Sigmoid colon (tissue), 6 donors: ENCODE measurements at regions not wholly inside any gene's neighbourhood (a gene's known extent, or its start where the extent isn't known, plus 50 kb on each side); places are given as distances from the start of the nearest gene placed in this dataset.
"Not testable (repeated sequence)": the region's sequence is repeated elsewhere in the genome, so short reads cannot be mapped to it uniquely, and the experiment has no call there.

Experiments used
- DNase-seq: peaks from one replicate; pipeline ENCODE4 v3.0.0-alpha.2; 2019
- H3K27ac ChIP-seq, 4 donors: fragments of 200-600 bp; sonication (generic); one replicate each; pipeline ENCODE4 v1.5.1; 2016 to 2019; ENCODE audit warnings: mild to moderate bottlenecking in 1 of 4
- H3K27me3 ChIP-seq, 3 donors: fragments of 200-600 bp; sonication (generic); one replicate each; pipeline ENCODE4 v1.5.1; 2019; ENCODE audit warnings: mild to moderate bottlenecking in 1 of 3
- H3K36me3 ChIP-seq, 4 donors: fragments of 200-600 bp; sonication (generic); one replicate each; pipeline ENCODE4 v1.5.1; 2016 to 2019
- H3K4me1 ChIP-seq, 4 donors: fragments of 200-600 bp; sonication (generic); one replicate each; pipeline ENCODE4 v1.5.1; 2017 to 2019
- H3K4me3 ChIP-seq, 4 donors: fragments of 200-600 bp; sonication (generic); one replicate each; pipeline ENCODE4 v1.5.1; 2017 to 2019; ENCODE audit warnings: mild to moderate bottlenecking in 2 of 4, moderate library complexity in 1 of 4
- H3K9me3 ChIP-seq, 4 donors: fragments of 200-600 bp in 3 of 4; sonication (generic) in 3 of 4; one replicate each; pipeline versions ENCODE4 v1.5.1 to v1.6.1; 2013 to 2019
- EP300 ChIP-seq, 4 donors: sonication (generic); formaldehyde crosslinking; IDR thresholded peaks; one replicate each; pipeline ENCODE4 v1.6.1; 2017; ENCODE audit warnings: antibody characterized with exemption in 4 of 4
- POLR2A ChIP-seq, 2 donors: fragments of 450-650 bp; IDR thresholded peaks; one replicate each; pipeline ENCODE4 v1.6.1; 2016; ENCODE audit warnings: antibody characterized with exemption in 2 of 2, mild to moderate bottlenecking in 2 of 2, moderate library complexity in 2 of 2
- POLR2AphosphoS5 ChIP-seq, 4 donors: sonication (generic); formaldehyde crosslinking; IDR thresholded peaks; one replicate each; pipeline ENCODE4 v1.6.1; 2017; ENCODE audit warnings: antibody characterized with exemption in 4 of 4
- WGBS, 2 donors: extraction: QIAGEN DNeasy Blood & Tissue Kit; methylation state at CpG; one replicate each; pipeline ENCODE4 v1.1.7; 2013; 5-methylcytosine and 5-hydroxymethylcytosine counted together
- intact Hi-C: fragments of 100-400 bp; cut with DNase I; formaldehyde crosslinking; loops from one replicate; pipeline ENCODE4 v1.15.1; 2023
- TF ChIP-seq, protein P1 (sequence below), 4 experiments: fragments of 450-650 bp in 3 of 4; fragments of 200-600 bp in 1 of 4; IDR thresholded peaks; one replicate each; pipeline ENCODE4 v1.5.1; 2016 to 2019; ENCODE audit warnings: antibody characterized with exemption in 4 of 4, mild to moderate bottlenecking in 3 of 4, moderate library complexity in 2 of 4
- donor health status: healthy with polysubstance abuse.
- donor health status: healthy.

DNA sequence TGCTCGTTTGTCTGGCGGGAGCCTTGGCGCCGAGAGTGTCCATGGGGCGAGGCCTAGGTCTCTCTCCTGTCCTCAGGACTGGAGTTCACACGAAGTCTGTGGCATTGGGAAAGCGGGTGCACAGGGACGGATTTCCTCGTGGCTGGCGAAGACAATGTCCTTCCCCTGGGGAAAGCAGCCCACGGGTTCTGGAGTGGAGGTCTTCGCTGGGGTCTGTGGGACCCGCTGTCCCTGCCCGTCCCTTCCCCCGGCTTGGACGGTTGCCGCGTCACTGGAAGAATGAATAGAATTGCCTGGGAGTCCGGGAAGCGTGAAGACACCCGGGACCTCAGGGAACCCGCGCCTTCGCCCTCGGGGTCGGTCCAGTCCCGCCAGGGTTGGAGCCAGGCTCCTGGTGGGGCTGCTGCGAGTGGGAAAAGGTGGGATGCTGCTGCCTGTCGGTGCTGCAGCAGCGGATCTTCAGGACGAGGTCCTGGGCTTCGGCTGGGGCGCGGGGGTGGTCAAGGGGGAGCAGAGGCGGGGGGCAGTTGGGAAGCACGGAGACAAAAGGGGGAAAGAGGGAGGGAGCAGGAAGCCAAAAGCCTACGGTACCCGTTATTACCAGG is 441.8 kb upstream of the DEFB115 start:
- 69 to 82% methylated on average over 38 of the region's 38 CpGs for WGBS, 2 donors
- no peak overlapping the region for H3K27ac ChIP-seq
- no peak for TF ChIP-seq POLR2A (IDR thresholded peaks at IDR 0.05)
- no peak overlapping the region for H3K4me3 ChIP-seq
- no peak for DNase-seq
- H3K36me3 ChIP-seq = no peaks in the 10 kb centered on the region
- no peaks in the 10 kb centered on the region for H3K4me1 ChIP-seq
- intact Hi-C loops = no loop called here
- H3K9me3 ChIP-seq = peaks cover 0 to 8% (median 5%) of the 10 kb centered on the region in 4 donors
- H3K27me3 ChIP-seq = peaks cover 0 to 47% (median 30%) of the 10 kb centered on the region in 3 donors

- TF ChIP-seq EP300 (IDR thresholded peaks at IDR 0.05) = no peak
- TF ChIP-seq, protein P1, sequence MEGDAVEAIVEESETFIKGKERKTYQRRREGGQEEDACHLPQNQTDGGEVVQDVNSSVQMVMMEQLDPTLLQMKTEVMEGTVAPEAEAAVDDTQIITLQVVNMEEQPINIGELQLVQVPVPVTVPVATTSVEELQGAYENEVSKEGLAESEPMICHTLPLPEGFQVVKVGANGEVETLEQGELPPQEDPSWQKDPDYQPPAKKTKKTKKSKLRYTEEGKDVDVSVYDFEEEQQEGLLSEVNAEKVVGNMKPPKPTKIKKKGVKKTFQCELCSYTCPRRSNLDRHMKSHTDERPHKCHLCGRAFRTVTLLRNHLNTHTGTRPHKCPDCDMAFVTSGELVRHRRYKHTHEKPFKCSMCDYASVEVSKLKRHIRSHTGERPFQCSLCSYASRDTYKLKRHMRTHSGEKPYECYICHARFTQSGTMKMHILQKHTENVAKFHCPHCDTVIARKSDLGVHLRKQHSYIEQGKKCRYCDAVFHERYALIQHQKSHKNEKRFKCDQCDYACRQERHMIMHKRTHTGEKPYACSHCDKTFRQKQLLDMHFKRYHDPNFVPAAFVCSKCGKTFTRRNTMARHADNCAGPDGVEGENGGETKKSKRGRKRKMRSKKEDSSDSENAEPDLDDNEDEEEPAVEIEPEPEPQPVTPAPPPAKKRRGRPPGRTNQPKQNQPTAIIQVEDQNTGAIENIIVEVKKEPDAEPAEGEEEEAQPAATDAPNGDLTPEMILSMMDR (IDR thresholded peaks at IDR 0.05) = no peak
- no peak for TF ChIP-seq POLR2AphosphoS5 (IDR thresholded peaks at IDR 0.05)
- TF ChIP-seq POLR2A (IDR thresholded peaks at IDR 0.05) = no peak
- intact Hi-C loops = no loop called here
- peaks cover 0 to 8% (median 5%) of the 10 kb centered on the region in 4 donors for H3K9me3 ChIP-seq
- H3K27ac ChIP-seq = no peak overlapping the region
- H3K4me1 ChIP-seq = no peaks in the 10 kb centered on the region
- no peak overlapping the region for H3K4me3 ChIP-seq
- peaks cover 0 to 47% (median 30%) of the 10 kb centered on the region in 3 donors for H3K27me3 ChIP-seq
- 49 to 83% methylated on average over 44 of the region's 44 CpGs for WGBS, 2 donors
- DNase-seq = no peak
- H3K36me3 ChIP-seq = no peaks in the 10 kb centered on the region
Measured at GRCh38 chr20:30816182-30816645, 441.2 kb upstream of the DEFB115 start.

GRCh38 chr20:30821615-30822014 is 435.8 kb upstream of the DEFB115 start:
- intact Hi-C loops, H3K4me3 ChIP-seq, H3K27ac ChIP-seq, DNase-seq, H3K4me1 ChIP-seq, H3K9me3 ChIP-seq, H3K36me3 ChIP-seq, H3K27me3 ChIP-seq: not testable (repeated sequence)
- WGBS, 2 donors = 81 to 88% methylated on average over 1 of the region's 1 CpG

DNA sequence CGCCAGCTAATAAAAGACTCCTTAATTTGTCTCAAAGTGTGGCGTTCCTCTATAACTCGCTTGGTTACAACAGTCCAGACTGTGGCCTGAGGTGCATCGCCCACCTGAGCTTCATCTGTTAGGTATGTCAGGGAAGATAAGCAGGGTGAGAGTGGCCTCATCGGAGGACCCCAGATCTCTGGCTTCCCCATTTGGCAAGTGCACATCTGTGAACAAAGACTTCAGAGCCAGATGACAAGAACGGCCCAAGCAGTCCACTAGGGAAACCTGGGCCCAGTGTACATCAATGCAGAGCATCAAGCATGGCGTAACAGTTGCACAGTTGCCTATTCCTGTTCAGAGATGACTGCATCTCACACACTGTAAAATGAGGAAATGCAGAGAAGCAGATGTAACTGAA is 432.8 kb upstream of the DEFB115 start:
- not testable (repeated sequence) for H3K4me1 ChIP-seq, H3K27ac ChIP-seq

DNA sequence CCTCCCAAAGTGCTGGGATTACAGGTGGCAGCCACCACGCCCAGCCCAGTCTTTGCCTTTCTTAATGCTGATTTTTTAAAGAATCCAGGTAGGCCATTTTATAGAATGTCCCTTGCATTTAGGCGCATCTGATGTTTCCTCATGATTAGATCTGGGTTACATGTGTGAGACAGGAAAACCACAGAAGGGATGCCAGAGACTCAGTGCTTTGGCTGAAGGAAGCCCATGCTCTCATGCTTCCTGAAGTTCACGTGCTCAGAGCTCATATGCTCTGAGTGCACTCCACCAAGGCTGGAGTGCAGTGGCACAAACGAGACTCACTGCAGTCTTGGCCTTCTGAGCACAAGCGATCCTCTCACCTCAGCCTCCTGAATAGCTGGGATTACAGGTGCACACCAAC is 411.5 kb upstream of the DEFB115 start:
- H3K4me1 ChIP-seq, intact Hi-C loops, DNase-seq, H3K36me3 ChIP-seq, H3K27me3 ChIP-seq, H3K27ac ChIP-seq, H3K9me3 ChIP-seq, H3K4me3 ChIP-seq: not testable (repeated sequence)
- WGBS, 2 donors = 71 to 80% methylated on average over 5 of the region's 5 CpGs

More for the DNA sequence above, 432.8 kb upstream of the DEFB115 start:
- H3K36me3 ChIP-seq, intact Hi-C loops, H3K27me3 ChIP-seq, H3K9me3 ChIP-seq, DNase-seq, H3K4me3 ChIP-seq: not testable (repeated sequence)
- 80 to 84% methylated on average over 7 of the region's 7 CpGs for WGBS, 2 donors

DNA sequence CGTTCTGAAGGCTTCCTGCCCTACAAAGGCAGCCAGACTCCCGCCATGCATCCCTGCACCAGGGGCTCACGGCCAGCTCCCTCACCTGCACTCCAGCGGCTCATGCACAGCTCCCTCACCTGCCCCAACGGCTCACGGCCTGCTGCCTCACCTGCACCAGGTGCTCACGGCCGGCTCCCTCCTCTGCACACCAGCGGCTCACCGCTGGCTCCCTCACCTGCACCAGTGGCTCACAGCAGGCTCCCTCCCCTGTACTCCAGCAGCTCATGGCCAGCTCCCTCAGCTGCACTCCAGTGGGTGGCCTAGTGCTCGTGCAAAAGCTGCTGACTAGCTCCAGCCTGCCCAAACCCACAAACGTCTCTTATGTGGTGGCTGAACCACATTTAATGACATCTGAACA is 389.2 kb upstream of the DEFB115 start:
- H3K4me1 ChIP-seq, H3K27me3 ChIP-seq, intact Hi-C loops, H3K4me3 ChIP-seq, H3K27ac ChIP-seq, H3K9me3 ChIP-seq, H3K36me3 ChIP-seq, DNase-seq: not testable (repeated sequence)
- WGBS, 2 donors = 79 to 80% methylated on average over 12 of the region's 12 CpGs

GRCh38 chr20:30871127-30871526 is 386.3 kb upstream of the DEFB115 start:
- H3K27ac ChIP-seq, H3K4me1 ChIP-seq, H3K4me3 ChIP-seq, H3K36me3 ChIP-seq, intact Hi-C loops, H3K9me3 ChIP-seq, H3K27me3 ChIP-seq, DNase-seq: not testable (repeated sequence)
- WGBS, 2 donors = 80% methylated on average over 7 of the region's 7 CpGs

- H3K27me3 ChIP-seq, H3K36me3 ChIP-seq, H3K4me3 ChIP-seq, H3K9me3 ChIP-seq, DNase-seq, H3K4me1 ChIP-seq, intact Hi-C loops, H3K27ac ChIP-seq: not testable (repeated sequence)
- WGBS, 2 donors = 73 to 74% methylated on average over 7 of the region's 7 CpGs
Measured at GRCh38 chr20:30872252-30872651, 385.2 kb upstream of the DEFB115 start.

- intact Hi-C loops, H3K27me3 ChIP-seq, DNase-seq, H3K4me1 ChIP-seq, H3K9me3 ChIP-seq, H3K36me3 ChIP-seq, H3K4me3 ChIP-seq, H3K27ac ChIP-seq: not testable (repeated sequence)
Measured at GRCh38 chr20:30875868-30876267, 381.6 kb upstream of the DEFB115 start.

GRCh38 chr20:30891400-30891799 is 366.1 kb upstream of the DEFB115 start:
- peaks cover 0 to 48% (median 35%) of the 10 kb centered on the region in 3 donors for H3K27me3 ChIP-seq
- H3K36me3 ChIP-seq, H3K9me3 ChIP-seq, H3K4me3 ChIP-seq, intact Hi-C loops, DNase-seq, H3K27ac ChIP-seq, H3K4me1 ChIP-seq: not testable (repeated sequence)
- 5 to 64% methylated on average over 20 of the region's 20 CpGs for WGBS, 2 donors
